ENCODE measurements at regions not wholly inside any gene's neighbourhood (a gene's known extent, or its start where the extent isn't known, plus 50 kb on each side); places are given as distances from the start of the nearest gene placed in this dataset.

DNA sequence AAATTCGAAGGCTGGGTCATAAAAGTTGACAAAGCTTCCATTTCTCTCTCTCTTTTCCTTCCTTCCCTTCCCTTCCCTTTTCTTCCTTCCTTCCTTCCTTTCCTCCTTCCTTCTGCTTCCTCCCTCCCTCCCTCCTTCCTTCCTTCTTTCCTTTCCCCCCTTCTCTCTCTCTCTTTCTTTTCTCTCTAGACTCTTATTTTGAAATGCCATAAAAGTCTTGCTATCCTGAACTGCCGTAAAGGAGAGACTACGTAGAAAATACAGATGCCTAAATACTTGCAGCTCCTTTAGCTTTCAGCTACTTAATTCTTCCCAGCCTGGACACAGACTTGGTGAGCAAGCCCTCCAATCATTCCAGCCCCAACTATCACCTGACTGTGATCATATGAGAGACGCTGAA, 1644.4 kb downstream of the FAM181B start:
- TF ChIP-seq, protein P1, sequence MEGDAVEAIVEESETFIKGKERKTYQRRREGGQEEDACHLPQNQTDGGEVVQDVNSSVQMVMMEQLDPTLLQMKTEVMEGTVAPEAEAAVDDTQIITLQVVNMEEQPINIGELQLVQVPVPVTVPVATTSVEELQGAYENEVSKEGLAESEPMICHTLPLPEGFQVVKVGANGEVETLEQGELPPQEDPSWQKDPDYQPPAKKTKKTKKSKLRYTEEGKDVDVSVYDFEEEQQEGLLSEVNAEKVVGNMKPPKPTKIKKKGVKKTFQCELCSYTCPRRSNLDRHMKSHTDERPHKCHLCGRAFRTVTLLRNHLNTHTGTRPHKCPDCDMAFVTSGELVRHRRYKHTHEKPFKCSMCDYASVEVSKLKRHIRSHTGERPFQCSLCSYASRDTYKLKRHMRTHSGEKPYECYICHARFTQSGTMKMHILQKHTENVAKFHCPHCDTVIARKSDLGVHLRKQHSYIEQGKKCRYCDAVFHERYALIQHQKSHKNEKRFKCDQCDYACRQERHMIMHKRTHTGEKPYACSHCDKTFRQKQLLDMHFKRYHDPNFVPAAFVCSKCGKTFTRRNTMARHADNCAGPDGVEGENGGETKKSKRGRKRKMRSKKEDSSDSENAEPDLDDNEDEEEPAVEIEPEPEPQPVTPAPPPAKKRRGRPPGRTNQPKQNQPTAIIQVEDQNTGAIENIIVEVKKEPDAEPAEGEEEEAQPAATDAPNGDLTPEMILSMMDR (IDR thresholded peaks at IDR 0.05): no peak
- TF ChIP-seq ZFX (IDR thresholded peaks at IDR 0.05; ENCODE audit: borderline replicate concordance): no peak
